Skin of body (tissue), 1 donor: ENCODE measurements at regions not wholly inside any gene's neighbourhood (a gene's known extent, or its start where the extent isn't known, plus 50 kb on each side); places are given as distances from the start of the nearest gene placed in this dataset.
A peak's percentile ranks its signal among the peaks of the same experiment; 100 is the strongest.

Experiments
- DNase-seq: peaks from one replicate; lab custom pipeline; 2025; lab: John Stamatoyannopoulos, UW

GRCh38 chr2:136062066-136062837 lies 55.7 kb downstream of the CXCR4 start:
- DNase-seq, result no peak

GRCh38 chr2:136060416-136060815 lies 57.5 kb downstream of the CXCR4 start:
- no peak for DNase-seq

GRCh38 chr2:136059036-136059472 lies 58.9 kb downstream of the CXCR4 start:
- no peak for DNase-seq

GRCh38 chr2:136058262-136058661 lies 59.7 kb downstream of the CXCR4 start:
- DNase-seq, result no peak

GRCh38 chr2:136057802-136058140 lies 60.2 kb downstream of the CXCR4 start:
- no peak for DNase-seq

- no peak for DNase-seq
These were observed 60.7 kb downstream of the CXCR4 start for GRCh38 chr2:136057023-136057801.

- DNase-seq, result no peak
These were observed 61.8 kb downstream of the CXCR4 start for GRCh38 chr2:136055929-136056688.

GRCh38 chr2:136054856-136055255 lies 63.1 kb downstream of the CXCR4 start:
- DNase-seq, result no peak

- DNase-seq, result no peak
These were observed 65.3 kb downstream of the CXCR4 start for GRCh38 chr2:136052369-136053362.

GRCh38 chr2:136051725-136052048 lies 66.3 kb upstream of the DARS1 start:
- no peak for DNase-seq

GRCh38 chr2:136051001-136051724 lies 65.7 kb upstream of the DARS1 start:
- no peak for DNase-seq

- no peak for DNase-seq
These were observed 64.8 kb upstream of the DARS1 start for GRCh38 chr2:136049991-136050920.

GRCh38 chr2:136049011-136049742 lies 63.8 kb upstream of the DARS1 start:
- peak; percentile 5 for DNase-seq

- peak; percentile 46 for DNase-seq
These were observed 60.6 kb upstream of the DARS1 start for GRCh38 chr2:136045835-136046570.

- no peak for DNase-seq
These were observed 59.9 kb upstream of the DARS1 start for GRCh38 chr2:136045344-136045743.
